GM21737 (cell line): ENCODE measurements at regions not wholly inside any gene's neighbourhood (a gene's known extent, or its start where the extent isn't known, plus 50 kb on each side); places are given as distances from the start of the nearest gene placed in this dataset.

ENCODE experiments used
- ATAC-seq: cut with Tn5 transposase; IDR thresholded peaks from one replicate; pipeline ENCODE4 v1.9.1; 2021; ENCODE audit warnings: mild to moderate bottlenecking, moderate library complexity; ENCODE audit not compliant: unreplicated experiment

DNA sequence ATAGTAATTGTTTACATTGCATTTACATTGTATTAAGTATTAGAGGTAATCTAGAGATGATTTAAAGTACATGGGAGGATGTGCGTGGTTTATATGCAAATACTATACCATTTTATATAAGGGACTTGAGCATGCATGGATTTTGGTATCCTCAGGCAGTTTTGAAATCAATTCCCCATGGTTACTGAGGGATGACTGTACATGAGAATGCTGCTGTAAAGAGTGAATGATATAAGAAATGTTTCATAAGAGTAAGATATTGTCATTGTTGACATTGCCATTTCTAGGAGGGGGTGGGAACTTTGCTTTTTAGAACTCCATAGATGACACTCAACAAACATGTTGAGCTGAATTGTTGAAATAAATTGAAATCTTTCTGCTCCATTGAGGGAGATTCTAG is 185.0 kb downstream of the SEMA6A start:
- ATAC-seq = no peak

DNA sequence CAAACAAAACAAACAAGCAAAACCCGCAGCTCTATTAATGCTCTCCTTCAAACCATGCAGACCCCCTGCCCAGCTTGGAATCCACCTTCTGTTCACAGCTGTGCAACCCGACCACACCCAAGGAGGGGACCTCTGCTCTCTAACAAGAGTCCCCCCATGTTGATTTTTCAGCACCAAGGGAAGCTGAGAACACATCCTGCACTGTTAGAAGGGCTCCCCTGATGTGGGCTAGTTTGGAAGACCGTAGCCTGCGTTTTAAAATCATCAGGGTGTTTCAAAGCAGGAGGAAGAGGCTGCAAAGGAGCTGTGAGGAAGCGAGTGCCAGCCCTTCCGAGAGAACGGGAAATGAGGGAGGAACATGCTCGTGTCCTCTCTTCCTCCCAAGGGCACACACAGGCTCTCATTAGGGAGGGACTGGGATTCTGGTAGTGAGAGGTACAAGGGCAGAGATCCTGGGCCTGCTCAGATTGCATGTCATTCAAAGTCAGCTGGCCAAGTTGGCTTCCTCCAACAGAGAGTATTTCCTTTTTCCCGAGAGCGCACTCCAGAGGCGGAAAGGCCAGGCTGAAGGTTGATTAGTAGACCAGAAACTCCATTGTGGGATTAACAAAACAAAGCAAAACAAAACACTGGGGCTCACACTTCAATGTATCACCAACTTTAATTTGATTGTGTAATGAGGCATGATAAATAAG is 185.9 kb downstream of the SEMA6A start:
- no peak for ATAC-seq

DNA sequence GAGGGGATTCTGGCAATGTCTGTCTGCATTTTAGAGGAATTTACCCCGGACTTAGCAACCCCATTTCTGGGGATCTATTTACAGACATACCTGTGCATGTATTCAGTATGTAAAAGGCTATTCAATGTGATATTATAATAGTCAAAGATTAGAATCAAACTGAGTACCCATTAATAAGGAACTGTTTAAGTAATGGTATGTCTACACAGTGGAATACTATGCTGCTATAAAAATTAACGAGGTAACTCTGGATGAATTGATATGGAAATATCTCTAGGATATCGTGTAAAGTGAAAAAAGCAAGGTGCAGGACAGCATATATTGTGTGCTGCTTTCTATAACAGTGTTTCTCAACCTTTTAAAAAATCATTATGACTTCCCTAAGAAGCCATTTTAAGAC is 186.9 kb downstream of the SEMA6A start:
- no peak for ATAC-seq

GRCh38 chr5:116386633-116387032 is 188.0 kb downstream of the SEMA6A start:
- no peak for ATAC-seq

DNA sequence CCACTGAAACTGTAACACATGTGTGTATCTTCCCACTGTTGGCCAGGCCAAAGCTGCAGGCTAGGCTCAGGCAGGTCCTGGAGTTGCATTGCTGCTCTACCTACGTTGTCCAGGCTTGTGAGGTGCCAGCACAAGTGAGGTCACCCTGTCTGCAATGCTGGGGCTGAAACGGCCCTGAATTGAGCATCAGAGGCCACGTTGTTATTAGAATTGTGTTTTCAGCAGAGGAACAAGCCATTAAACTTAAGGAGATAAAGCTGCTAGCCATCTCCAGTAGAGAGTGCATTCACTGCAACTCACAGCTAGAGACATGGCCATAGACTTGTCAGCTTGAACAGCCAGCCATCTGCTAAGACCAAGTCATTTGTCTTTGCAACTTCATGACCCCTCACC is 191.8 kb downstream of the SEMA6A start:
- no peak for ATAC-seq

GRCh38 chr5:116382032-116382873 is 192.4 kb downstream of the SEMA6A start:
- no peak for ATAC-seq

GRCh38 chr5:116381201-116381600 is 193.4 kb downstream of the SEMA6A start:
- ATAC-seq = no peak

DNA sequence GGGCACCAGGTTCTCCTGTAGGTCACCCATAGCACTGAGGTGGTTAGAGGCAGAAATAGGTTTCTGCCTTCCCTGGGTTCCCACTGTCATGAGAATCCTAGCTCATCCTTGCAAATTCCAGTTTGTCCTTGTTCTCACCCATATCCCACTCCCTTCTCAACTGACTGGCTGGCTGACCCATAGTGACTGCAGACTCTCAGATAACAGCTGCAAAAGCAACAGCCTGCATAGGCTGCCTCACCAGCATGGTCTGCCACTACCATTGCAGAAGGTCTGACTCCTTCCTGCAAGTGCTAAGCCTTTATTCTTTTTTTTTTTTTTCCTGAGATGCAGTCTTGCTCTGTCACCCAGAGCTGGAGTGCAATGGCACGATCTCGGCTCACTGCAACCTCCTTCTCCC is 194.0 kb downstream of the SEMA6A start:
- no peak for ATAC-seq

DNA sequence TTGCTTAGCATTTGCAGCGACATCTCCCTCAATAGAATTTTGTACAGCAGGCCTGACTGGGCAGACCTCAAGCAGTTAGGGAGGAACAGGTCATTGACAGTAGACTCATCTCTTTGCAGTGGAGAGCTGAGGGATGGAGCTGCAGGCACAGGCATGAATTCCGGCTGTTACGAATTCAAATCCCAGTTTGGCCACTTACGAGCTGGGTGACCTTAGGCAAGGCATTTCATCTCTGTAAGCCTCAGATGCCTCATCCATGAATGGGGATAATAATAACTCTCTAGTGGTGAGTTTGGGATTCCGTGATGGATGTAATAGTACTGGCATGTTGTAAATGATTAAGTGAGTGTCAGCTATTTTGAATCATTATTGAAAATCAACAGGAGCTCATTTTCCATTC is 195.3 kb downstream of the SEMA6A start:
- no peak for ATAC-seq

DNA sequence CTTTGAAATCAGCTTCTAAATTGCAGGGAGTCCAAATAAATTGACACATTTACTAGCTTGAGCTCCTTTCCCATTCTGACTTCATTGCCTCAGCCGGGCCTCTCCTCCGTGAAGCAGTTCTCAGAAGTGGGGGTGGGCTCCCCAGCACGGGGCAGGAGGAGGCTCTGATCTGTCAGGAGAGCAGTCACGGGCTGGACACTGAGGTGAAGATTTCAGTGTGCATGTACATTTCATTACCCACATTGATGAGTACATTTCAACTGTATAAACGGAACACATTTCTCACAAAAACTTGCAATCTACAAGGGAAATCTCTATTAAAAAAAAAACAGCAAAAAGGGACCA is 195.9 kb downstream of the SEMA6A start:
- no peak for ATAC-seq

DNA sequence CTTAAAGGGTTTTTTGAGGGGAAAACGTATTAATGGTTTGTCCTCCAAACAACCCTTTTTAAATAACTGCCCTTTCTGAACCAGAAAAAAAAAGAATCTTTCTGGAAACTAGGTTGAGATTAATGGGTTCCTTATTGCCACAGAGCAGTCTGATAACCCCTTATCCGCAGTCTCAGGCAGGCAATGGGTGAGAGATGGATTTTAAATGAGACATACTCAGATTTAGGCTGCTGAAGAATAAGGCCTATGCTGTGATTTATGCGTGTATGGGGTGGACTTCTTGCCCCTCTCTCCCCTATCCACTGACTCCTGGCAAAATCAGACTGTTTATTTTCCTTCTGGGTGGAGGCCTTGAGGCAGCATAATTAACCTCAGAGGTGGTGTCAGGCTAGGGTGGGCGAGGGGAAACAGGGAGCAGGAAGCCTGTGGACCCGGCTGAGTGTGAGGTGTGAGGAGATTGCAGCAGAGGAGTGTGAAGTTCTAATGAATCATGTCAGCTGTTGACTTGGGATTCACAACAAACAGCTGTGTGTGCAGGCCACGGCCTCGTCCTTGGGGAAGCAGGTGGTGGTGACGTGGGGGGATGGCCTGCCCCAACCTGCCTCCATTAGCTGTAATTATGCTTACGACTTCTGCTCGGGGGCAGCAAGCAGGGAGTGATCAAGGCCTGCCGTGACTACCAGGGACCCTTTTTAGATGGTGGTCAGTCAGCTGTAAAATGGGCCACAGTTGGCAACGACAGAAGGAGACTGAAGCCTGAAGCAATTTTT is 196.4 kb downstream of the SEMA6A start:
- no peak for ATAC-seq

DNA sequence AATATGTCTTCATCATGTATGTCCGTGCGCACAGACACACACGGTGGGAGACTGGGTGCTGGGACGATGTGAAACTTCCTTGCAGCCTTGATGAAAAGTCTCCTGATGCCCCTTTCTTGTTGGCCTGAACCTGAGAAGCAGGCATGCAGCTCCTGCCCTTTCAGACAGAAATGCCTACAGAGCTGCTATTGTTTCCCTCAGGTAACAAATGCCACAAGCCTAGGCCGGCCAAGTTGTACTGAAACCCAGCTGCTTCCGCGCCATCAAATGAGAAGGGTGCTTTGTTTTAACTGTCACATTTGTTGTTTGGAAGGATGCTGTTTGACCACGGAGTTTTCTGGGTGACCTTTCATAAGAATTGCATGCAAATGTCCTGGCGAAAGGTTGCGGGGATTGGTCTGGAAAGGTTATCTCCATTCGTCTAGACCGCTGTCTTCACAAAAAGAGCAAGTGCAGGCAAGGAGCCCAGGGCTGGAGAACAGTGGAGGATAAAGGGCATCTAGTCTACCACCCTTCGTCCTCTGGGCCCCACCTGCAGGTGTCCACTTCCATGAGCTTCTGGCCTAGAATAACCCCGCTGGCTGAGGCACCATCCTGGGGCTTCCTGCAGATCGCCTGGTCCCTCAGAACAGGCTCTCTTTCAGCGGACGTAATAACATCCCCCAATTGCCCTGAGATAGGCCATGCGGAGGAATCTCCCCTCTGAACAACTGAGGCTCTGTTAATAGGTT is 197.2 kb downstream of the SEMA6A start:
- ATAC-seq = no peak

DNA sequence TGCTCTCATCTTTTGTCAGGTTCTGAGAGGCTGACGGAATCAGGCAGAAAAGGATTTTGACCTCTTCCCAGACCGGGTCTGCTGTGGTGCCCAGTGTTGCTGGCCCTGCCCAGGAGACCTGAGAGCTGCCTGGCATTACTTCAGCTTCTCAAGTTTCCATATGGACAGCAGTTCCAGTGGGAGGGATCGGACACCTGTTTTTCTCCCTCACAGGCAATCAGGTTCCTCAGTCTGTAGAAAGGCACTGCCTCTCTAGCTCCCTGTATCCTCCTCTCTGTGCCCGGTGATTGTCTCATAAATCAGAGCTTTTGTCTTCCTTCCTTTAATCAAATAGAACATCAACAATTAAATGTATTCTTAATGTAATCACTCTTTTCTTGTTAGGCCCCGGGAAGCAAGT is 198.7 kb downstream of the SEMA6A start:
- ATAC-seq = no peak

- ATAC-seq = peak; percentile 47
Measured at GRCh38 chr5:116374434-116374852, 200.2 kb downstream of the SEMA6A start.

GRCh38 chr5:116372931-116373597 is 201.6 kb downstream of the SEMA6A start:
- ATAC-seq = no peak

DNA sequence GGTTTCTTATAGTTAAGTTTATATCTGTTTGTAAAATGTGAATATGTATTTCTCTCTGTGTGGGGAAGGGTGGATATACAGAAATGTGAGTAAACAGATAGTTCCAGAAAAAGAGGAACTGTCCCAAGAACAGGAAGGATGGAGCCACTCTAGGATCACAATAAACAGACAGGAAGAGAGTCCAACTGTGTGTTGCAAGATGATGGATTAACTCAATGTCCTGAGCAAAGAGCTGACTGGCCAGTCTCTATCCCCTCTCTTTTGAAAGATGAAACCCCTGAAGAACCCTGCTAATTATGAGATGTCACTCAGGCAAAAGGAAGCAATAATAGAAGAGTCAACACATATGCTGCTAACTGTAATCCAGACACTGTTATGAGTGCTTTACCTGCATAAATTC is 202.7 kb downstream of the SEMA6A start:
- no peak for ATAC-seq

DNA sequence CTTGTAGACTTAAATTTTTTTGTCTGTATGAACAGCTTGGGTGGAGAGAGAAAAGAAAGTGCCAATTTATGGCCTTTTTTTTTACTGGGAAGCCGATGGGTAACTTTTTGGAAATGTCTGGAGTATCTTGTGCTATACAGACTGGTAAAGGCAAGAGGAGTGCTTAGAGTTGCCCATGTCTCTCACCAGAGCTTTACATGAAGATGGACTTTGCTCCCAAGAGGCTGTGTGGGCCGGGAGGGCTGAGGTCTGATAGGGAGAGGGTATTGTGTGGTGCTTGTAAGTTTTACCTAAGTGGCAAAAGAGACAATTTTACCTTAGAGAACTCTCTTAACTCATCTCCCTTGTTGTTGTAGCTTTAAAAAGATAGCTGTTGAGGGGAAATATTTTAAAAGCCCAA is 203.2 kb downstream of the SEMA6A start:
- no peak for ATAC-seq

GRCh38 chr5:116370886-116371285 is 203.7 kb downstream of the SEMA6A start:
- no peak for ATAC-seq

GRCh38 chr5:116370149-116370548 is 204.5 kb downstream of the SEMA6A start:
- no peak for ATAC-seq

DNA sequence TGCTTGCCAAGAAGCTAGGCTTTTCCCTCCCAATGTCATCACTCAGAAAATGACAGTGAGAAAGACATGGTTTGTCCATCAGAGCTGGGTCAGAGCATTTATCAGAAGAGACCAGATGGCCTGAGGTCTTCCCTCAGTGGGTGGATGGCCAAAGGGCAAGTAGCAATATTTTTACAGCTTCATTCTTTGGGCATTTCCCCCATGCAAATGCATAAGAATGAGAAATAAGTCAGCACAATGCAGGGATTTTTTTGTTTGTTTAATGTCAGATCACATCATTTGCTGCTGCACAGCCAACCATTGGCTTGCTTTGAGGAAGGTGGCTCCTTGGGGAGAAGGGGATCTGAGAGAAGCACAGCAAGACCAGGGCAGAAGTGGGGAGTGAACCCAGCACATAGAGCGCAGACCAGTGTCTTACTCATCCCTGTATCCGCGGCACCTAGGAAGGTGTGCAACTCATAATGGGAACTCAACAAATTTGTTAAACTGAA is 209.6 kb downstream of the SEMA6A start:
- peak; percentile 50 for ATAC-seq
